HG03280 (cell line): ENCODE measurements at regions not wholly inside any gene's neighbourhood (a gene's known extent, or its start where the extent isn't known, plus 50 kb on each side); places are given as distances from the start of the nearest gene placed in this dataset.
"Not testable (repeated sequence)": the region's sequence is repeated elsewhere in the genome, so short reads cannot be mapped to it uniquely, and the experiment has no call there.

Experiments
- ATAC-seq: cut with Tn5 transposase; IDR thresholded peaks from one replicate; pipeline ENCODE4 v1.9.1; 2021; ENCODE audit warnings: mild to moderate bottlenecking, moderate library complexity; ENCODE audit not compliant: unreplicated experiment

DNA sequence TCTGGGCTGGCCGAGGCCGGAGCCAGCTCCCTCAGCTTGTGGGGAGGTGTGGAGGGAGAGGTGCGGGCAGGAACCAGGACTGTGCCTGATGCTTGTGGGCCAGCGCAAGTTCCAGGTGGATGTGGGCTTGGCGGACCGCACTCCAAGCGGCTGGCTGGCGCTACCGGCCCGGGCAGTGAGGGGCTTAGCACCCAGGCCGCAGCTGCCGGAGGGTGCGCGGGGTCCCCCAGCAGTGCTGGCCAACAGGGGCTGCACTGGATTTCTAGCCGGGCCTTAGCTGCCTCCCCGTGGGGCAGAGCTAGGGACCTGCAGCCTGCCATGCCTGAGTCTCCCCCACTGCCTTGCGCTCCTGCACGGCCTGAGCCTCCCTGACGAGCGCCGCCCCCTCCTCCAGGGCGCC is 242.8 kb downstream of the CCSER2 start:
- ATAC-seq = no peak

GRCh38 chr10:84574102-84574501 is 245.7 kb downstream of the CCSER2 start:
- ATAC-seq = no peak

DNA sequence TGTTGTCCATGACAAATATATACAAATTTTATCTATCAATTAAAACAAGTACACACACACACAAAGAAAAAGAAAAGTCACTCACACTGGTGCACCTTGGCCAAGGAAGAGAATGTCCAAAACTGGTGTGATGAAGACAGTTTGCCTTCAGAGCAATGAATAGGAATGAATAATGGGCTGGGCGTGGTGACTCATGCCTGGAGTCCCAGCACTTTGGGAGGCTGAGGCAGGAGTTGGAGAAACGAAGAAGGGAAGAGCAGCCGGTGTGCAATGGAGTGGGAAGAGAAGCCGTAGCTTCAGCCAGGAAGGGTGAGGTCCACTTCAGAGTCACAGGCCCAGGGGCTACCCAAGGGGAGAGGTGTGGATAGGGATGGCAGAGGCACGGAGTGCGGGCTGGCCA is 253.6 kb downstream of the CCSER2 start:
- ATAC-seq = no peak

- no peak for ATAC-seq
Observed at GRCh38 chr10:84583501-84583900, 255.1 kb downstream of the CCSER2 start.

GRCh38 chr10:84587789-84588188 is 259.4 kb downstream of the CCSER2 start:
- no peak for ATAC-seq

- ATAC-seq = no peak
Observed at GRCh38 chr10:84588426-84588825, 260.0 kb downstream of the CCSER2 start.

- ATAC-seq = no peak
Observed at GRCh38 chr10:84588971-84589370, 260.6 kb downstream of the CCSER2 start.

DNA sequence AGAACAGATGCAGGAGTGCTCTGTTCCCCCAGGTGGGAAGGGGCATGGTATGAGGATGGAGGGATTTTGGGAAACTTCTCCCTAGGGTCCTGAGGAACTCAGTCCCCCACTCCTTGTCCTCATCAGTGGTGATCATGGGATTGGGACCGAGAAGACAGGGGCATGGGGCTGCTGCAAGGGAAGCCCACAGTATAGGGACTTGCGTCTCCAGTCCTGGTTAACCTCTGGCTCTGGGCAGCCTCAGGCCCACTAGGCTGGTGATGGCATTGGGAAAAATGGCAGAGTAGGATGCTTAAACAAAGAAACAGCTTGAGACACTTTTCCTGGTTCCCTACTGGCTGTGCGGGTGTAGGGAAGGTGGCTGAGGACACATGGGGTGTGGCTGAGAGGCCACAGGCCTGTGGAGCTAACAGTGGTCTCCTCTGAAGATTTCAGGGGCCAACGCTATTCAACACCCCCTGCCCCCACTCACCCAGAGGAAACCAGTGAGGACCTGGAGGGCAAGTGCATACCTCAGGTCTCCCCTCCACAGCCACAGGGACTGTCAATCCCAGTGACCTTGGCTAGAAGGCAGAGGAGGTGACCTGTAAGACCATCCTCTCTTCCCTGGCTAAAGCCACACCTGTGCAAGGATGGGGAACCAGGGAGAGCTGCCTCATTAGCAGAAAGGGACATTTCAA is 261.3 kb downstream of the CCSER2 start:
- ATAC-seq = no peak

DNA sequence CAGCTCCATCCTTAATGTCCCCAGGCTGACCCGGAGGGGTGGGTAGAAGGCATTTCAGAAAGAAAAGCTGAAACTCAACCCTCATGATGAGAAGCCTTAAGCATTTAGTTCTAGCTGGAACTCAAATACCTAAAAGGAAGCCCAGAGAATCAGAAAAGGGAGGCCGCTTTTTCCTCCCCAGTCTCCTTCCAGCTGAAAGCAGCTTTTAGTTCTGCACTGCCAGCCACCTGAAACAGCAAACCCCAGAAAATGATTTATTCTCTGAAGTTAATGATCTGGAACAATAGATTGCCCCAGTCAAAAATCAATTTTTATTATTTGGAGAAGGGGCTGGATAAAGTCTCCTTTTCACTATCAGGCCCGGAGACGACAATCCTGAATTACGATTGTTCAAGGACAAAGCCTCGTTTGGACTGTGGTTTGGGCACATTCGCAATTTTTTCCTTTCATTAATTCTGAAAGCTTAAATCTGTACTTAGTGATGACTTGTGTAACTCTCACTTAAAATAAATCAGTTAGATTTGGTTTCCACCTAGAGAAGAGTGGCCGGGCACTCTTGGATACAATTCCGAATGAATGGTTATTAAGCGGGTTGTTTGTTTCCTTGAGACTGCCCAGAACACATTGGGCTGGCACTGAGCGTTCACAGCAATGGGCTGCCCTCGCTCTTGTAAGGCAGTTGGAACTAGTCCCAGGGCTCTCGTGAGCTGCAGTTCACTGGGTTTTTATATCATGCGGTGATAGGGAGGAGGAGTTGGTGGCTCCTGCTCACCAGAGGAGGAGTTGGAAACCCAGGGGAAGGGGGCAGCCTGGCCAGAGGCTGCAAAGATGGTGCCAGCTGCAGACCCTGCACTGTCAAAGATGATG is 262.2 kb downstream of the CCSER2 start:
- ATAC-seq = no peak

- ATAC-seq = no peak
Observed at GRCh38 chr10:84593506-84593905, 265.1 kb downstream of the CCSER2 start.

GRCh38 chr10:84596585-84596984 is 268.2 kb downstream of the CCSER2 start:
- ATAC-seq = no peak

DNA sequence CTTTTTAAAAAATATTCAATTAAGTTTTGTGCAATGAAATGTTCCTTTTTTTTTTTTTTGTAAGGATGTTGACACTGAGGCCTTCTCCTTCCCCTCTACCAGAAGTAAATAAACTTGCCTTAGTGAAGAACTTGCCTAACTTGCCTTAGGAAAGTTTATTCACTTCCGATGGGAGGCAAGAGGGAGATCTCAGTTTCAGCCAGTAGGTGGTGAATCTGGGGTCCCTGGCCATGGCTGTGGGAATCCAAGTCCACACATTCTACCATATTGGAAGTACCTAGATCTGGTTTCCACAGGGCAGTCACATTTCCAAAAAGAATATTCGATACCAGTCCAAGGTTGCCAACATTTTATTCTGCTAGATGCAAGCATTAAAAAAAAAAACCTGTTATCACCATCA is 270.9 kb downstream of the CCSER2 start:
- no peak for ATAC-seq

DNA sequence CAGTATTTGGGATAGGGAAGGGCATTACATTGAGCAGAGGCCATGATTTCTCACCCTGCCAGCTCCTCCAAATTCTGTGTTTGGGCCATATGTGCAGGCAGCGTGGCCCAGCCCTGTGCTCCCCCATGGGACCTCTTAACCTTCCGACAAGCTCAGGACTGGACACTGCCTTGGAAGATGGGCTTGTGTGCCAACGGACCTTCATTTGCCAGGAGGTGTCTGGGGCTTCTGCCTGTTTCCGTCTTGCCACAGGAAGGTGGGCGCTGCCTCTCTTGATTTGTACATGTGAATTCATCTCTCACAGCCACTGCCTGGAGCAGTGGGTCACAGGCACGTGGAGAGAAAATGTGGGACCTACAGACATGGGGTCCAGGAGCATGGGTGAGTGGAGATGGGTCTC is 272.6 kb downstream of the CCSER2 start:
- ATAC-seq = no peak

DNA sequence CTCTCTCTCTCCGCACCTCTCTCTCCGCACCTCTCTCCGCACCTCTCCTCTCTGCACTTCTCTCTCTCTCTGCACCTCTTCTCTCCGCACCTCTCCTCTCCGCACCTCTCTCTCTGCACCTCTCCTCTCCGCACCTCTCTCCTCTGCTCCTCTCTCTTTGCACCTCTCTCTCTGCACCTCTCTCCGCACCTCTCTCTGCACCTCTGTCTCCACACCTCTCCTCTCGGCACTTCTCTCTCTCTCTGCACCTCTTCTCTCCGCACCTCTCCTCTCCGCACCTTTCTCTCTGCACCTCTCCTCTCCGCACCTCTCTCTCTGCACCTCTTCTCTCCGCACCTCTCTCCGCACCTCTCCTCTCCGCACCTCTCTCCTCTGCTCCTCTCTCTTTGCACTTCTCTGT is 274.2 kb downstream of the CCSER2 start:
- not testable (repeated sequence) for ATAC-seq

DNA sequence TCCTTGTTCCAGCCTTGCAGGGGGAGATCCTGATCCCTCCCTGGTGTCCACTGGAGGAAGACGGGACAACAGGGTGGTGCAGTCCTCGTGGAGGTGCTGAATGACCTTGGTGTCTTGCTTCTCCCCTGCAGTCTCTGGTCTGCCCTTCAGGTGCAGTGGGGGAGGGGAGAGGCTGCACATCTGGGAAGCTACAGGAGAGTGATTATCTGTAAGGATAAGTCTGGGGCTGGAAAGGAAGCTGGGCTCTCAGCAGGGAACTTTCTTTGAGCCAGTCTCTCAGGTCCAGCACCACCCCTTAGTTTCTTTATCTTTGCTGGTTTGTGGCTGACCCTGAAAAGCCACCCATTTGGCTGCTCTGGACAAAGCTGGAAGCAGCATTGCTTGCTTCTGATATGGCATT is 275.6 kb downstream of the CCSER2 start:
- ATAC-seq = no peak

DNA sequence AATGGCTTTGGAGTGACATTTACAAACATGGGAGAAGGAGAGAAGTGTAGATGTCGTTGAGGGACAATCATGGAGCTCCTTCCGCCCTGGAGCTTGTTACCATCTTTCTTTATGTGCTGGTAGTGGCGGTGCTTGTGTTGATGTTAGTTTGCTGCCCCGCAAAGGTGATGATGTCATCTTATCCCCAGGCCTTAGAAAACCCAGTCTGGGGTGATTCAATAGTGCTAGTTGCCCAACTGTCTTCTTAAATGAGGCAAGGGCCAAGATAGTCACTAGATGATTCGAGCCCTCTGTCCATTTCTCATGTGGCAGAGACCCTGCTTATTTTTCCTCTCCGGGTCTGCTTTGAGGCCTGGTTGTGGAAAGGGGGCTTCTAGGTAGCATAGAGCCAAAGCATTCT is 277.4 kb downstream of the CCSER2 start:
- no peak for ATAC-seq

GRCh38 chr10:84606428-84606827 is 278.0 kb downstream of the CCSER2 start:
- no peak for ATAC-seq

DNA sequence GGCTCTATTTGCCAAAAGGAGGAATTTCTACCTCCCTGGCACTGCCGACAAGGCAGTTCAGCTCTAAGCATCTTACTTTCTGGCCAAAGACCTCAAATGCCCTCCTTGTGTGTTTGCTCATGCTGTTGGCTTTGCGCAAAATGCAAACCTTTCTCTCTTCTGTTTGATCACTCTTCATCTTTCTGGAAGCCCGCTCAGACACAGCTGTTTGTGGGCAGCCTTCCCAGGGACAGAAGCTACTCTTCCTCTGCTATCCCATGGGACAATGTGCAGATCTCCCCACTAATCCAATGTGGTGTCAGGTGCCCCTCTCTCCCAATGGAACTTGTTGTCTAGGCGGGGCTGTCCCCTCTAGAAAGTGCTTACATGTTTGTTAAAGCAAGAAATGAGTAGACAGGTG is 278.7 kb downstream of the CCSER2 start:
- ATAC-seq = no peak

- no peak for ATAC-seq
Observed at GRCh38 chr10:84607523-84607922, 279.1 kb downstream of the CCSER2 start.

DNA sequence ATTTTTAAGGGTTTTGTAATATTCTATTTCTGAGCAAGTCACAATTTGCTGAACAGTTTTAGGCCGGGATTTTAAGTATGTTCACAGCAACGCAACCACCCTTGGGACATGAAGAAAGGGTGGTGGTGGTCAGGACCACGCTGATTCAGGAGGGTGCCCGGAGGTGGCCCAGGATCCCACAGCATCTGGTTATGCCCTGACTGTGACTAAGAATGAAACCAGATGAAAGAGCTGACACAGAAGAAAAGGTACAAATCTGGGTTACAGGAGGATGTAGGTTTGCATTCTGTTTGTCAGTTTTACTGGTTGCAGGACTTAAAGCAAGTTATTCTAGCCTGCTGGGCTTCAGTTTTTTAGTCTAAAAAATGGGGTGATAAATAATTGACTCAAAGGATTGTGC is 279.7 kb downstream of the CCSER2 start:
- ATAC-seq = no peak

DNA sequence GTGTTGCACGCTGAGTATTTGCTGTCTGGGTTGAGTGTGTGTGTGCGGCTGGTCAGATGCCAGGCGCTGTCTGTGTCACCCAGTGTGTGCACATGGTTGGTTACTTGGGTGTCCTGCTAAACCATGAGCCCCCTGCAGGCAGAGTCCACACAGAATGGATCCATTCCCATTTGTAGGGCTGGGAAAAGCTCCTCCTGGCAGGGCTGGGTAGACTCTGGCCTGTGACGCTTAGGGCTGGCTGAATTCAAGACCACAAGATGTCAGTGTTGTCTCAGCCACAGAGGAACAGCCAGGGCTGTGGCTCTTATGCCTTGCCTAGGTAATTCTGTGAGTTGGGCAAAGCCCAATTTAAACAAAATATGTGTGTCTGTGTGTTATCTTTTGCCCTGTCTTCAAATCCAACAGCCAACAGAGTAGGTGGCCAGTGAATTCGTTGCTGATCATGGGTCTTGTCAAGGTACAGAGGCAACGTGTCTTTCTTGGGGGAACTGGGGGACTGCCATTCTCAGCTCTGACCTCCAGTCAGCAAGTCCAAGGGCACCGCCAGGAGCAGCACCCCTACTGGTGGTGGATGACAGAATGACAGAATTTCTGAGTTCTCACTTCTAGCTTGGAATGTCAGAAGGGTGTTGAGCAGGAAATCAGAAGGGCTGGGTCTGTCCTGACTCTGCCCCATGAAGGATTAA is 285.1 kb downstream of the CCSER2 start:
- no peak for ATAC-seq
